ENCODE measurements at regions not wholly inside any gene's neighbourhood (a gene's known extent, or its start where the extent isn't known, plus 50 kb on each side); places are given as distances from the start of the nearest gene placed in this dataset.

GRCh38 chr5:89069591-89069990 lies 186.6 kb upstream of the MEF2C start:
- no peak for TF ChIP-seq CTCF (IDR thresholded peaks at IDR 0.05)
- DNase-seq (ENCODE audit: low spot score in 2 of 2): no peak
- Histone ChIP-seq H3K4me3 (no peak overlapping the region), H3K36me3 (no peaks in the 10 kb centered on the region), H3K27ac (no peak overlapping the region), H3K27me3 (no peaks in the 10 kb centered on the region), H3K4me1 (no peaks in the 10 kb centered on the region), H3K9me3 (no peaks in the 10 kb centered on the region)
- intact Hi-C loops (cut with DNase I): no loop called here

GRCh38 chr5:89067362-89067761 lies 184.4 kb upstream of the MEF2C start:
- Histone ChIP-seq H3K27me3 (no peaks in the 10 kb centered on the region), H3K4me3 (no peak overlapping the region), H3K9me3 (no peaks in the 10 kb centered on the region), H3K36me3 (no peaks in the 10 kb centered on the region), H3K27ac (no peak overlapping the region), H3K4me1 (no peaks in the 10 kb centered on the region)
- TF ChIP-seq CTCF (IDR thresholded peaks at IDR 0.05): no peak
- intact Hi-C loops (cut with DNase I): no loop called here
- no peak for DNase-seq (ENCODE audit: low spot score in 2 of 2)

GRCh38 chr5:89065919-89066318 lies 182.9 kb upstream of the MEF2C start:
- H3K36me3 ChIP-seq: no peaks in the 10 kb centered on the region
- H3K4me3 ChIP-seq: no peak overlapping the region
- H3K27ac ChIP-seq: no peak overlapping the region
- no peaks in the 10 kb centered on the region for H3K9me3 ChIP-seq
- no peak for DNase-seq (ENCODE audit: low spot score in 2 of 2)
- no peak for TF ChIP-seq CTCF (IDR thresholded peaks at IDR 0.05)
- no peaks in the 10 kb centered on the region for H3K27me3 ChIP-seq
- H3K4me1 ChIP-seq: no peaks in the 10 kb centered on the region
- intact Hi-C loops (cut with DNase I): no loop called here

GRCh38 chr5:89064736-89065135 lies 181.8 kb upstream of the MEF2C start:
- intact Hi-C loops (cut with DNase I): no loop called here
- Histone ChIP-seq H3K27me3 (no peaks in the 10 kb centered on the region), H3K27ac (no peak overlapping the region), H3K36me3 (no peaks in the 10 kb centered on the region), H3K4me3 (no peak overlapping the region), H3K9me3 (no peaks in the 10 kb centered on the region), H3K4me1 (no peaks in the 10 kb centered on the region)
- no peak for TF ChIP-seq CTCF (IDR thresholded peaks at IDR 0.05)
- DNase-seq (ENCODE audit: low spot score in 2 of 2): no peak

GRCh38 chr5:89064054-89064453 lies 181.1 kb upstream of the MEF2C start:
- H3K27me3 ChIP-seq: no peaks in the 10 kb centered on the region
- no peaks in the 10 kb centered on the region for H3K36me3 ChIP-seq
- intact Hi-C loops (cut with DNase I): no loop called here
- no peaks in the 10 kb centered on the region for H3K4me1 ChIP-seq
- no peak overlapping the region for H3K27ac ChIP-seq
- TF ChIP-seq CTCF (IDR thresholded peaks at IDR 0.05): no peak
- DNase-seq (ENCODE audit: low spot score in 2 of 2): no peak
- no peaks in the 10 kb centered on the region for H3K9me3 ChIP-seq
- H3K4me3 ChIP-seq: no peak overlapping the region

- no peak overlapping the region for H3K4me3 ChIP-seq
- no peaks in the 10 kb centered on the region for H3K9me3 ChIP-seq
- no peak overlapping the region for H3K27ac ChIP-seq
- H3K27me3 ChIP-seq: no peaks in the 10 kb centered on the region
- TF ChIP-seq CTCF (IDR thresholded peaks at IDR 0.05): no peak
- H3K4me1 ChIP-seq: no peaks in the 10 kb centered on the region
- H3K36me3 ChIP-seq: no peaks in the 10 kb centered on the region
- no peak for DNase-seq (ENCODE audit: low spot score in 2 of 2)
- intact Hi-C loops (cut with DNase I): no loop called here
Measured at GRCh38 chr5:89060768-89061167, 177.8 kb upstream of the MEF2C start.
